GM12875 (cell line): ENCODE measurements at regions not wholly inside any gene's neighbourhood (a gene's known extent, or its start where the extent isn't known, plus 50 kb on each side); places are given as distances from the start of the nearest gene placed in this dataset.

Source experiments
- H3K4me3 ChIP-seq: one replicate; pipeline ENCODE4 v1.5.1; 2011; ENCODE audit warnings: low read depth, low read length, control low read depth
- CTCF ChIP-seq: IDR thresholded peaks from 2 replicates; pipeline ENCODE4 v1.5.1; 2011; ENCODE audit warnings: low read depth, mild to moderate bottlenecking, control low read depth, inconsistent platforms, low read length, moderate library complexity, borderline replicate concordance; ENCODE audit not compliant: insufficient read depth

DNA sequence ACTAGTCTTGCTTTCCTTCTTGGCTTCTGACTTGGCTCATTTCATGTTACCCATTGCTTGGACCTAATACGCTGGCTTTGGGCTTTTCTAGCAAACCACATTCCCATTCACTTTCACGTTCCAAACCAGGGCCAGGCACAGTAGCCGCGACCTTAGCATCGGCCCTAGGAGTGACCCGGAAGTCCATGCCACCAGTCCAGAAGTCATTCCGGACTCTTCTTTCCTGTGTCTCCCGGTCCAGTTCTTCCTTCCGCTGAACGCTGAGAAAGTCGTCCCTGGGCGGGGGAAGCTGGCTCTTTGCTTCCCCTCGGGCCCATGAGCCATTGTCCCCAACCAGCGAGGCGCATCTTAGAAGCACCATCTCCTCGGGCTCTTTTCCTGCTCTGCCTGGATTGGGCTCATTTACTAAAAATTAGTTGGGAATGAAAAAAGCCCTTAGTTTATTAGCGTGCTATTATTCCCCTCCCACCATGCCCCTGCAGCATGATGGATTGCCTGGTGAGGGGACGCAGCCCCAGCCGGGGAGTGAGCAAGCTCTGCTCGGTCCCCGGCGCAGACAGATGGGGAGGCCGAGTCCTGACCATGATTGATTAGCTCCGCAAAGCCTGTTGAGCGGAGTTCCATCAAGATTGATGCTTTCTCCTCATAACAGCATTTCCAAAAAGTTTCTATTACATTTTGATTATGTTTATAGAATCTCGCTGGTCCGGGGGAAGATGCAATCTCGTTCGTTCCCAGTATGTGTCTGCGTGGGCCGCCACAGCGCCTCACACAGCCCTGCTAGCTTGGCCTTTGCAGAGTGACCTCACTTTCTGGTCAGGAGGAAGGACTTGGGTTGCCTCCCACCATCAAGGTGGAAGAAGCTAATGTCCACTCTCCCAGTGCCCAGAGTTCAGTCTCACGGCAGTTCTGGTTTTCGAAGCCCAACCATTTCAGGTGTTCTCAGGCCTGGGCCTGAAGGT, 115.1 kb upstream of the TOP1 start:
- H3K4me3 ChIP-seq: no peak overlapping the region
- no peak for TF ChIP-seq CTCF

DNA sequence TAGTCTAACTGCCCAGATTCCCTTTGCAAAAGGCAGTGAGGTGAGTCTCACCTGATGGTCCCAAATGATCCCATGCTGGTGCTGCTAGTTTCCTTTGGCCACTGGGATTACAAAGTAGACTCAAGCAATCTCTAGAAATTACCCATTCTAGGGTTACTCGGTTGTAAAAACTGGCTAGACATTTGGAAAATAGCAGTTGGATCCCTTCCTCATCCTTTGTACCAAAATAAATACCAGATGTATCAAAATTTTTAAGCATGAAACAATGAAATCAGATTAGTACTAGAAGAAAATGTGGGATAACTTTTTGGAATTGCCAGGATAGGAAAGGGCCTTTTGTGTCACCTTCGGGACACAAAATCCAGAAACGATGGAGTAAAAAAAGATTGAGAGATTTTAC, 112.9 kb upstream of the TOP1 start:
- H3K4me3 ChIP-seq: no peak overlapping the region
- no peak for TF ChIP-seq CTCF

DNA sequence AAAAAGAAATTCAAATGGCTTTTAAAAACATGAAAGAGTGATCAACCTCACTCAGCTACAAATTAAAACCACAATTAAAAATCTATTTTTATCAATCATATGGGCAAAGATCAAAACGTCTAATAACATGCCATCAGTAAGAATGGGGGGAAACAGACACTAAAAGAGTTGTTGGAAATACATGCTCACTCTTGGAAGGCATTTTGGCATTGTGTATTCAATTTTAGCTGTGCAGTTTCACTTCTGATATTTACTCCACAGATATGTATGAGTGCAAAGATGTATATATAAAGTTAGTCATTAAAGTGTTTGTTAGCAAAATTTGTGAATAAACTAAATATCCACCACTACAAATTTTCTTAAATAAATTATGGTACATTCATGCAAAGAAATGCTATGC, 112.3 kb upstream of the TOP1 start:
- no peak for TF ChIP-seq CTCF
- no peak overlapping the region for H3K4me3 ChIP-seq

- no peak for TF ChIP-seq CTCF
- H3K4me3 ChIP-seq: no peak overlapping the region
Measured at GRCh38 chr20:40920291-40920690, 108.3 kb upstream of the TOP1 start.

GRCh38 chr20:40922865-40923264, 105.8 kb upstream of the TOP1 start:
- TF ChIP-seq CTCF: no peak
- H3K4me3 ChIP-seq: no peak overlapping the region

- H3K4me3 ChIP-seq: no peak overlapping the region
- no peak for TF ChIP-seq CTCF
Measured at GRCh38 chr20:40925829-40926510, 102.7 kb upstream of the TOP1 start.
